Bronchial epithelial cell (primary cell): ENCODE measurements at regions not wholly inside any gene's neighbourhood (a gene's known extent, or its start where the extent isn't known, plus 50 kb on each side); places are given as distances from the start of the nearest gene placed in this dataset.

Experiments
- DNase-seq: peaks from one replicate; pipeline ENCODE4 v3.0.0-alpha.2; 2010; ENCODE audit warnings: low read depth
- FAIRE-seq: peaks from 2 replicates; lab custom pipeline; 2011; peaks lifted over from hg19 to GRCh38; lab: Jason Lieb, UNC
- H3K27me3 ChIP-seq: 2 replicates; pipeline ENCODE4 v1.5.1; 2011; ENCODE audit warnings: low read length; ENCODE audit not compliant: control insufficient read depth, insufficient read depth
- H3K36me3 ChIP-seq: 2 replicates; pipeline ENCODE4 v1.5.1; 2011; ENCODE audit warnings: low read length; ENCODE audit not compliant: control insufficient read depth, insufficient read depth
- H3K4me3 ChIP-seq: 2 replicates; pipeline ENCODE4 v1.5.1; 2011; ENCODE audit warnings: mild to moderate bottlenecking, low read depth, low read length, control low read depth
- CTCF ChIP-seq: IDR thresholded peaks from 2 replicates; pipeline ENCODE4 v1.5.1; 2011; ENCODE audit warnings: mild to moderate bottlenecking, moderate library complexity, low read length, control low read depth, inconsistent platforms; ENCODE audit not compliant: insufficient read depth, severe bottlenecking

- Histone ChIP-seq H3K4me3 (no peak overlapping the region), H3K27me3 (no peaks in the 10 kb centered on the region), H3K36me3 (no peaks in the 10 kb centered on the region)
- no peak for FAIRE-seq
- DNase-seq, result no peak
- TF ChIP-seq CTCF, result no peak
These were observed 559.8 kb upstream of the REG3G start for GRCh38 chr2:78465707-78466106.

GRCh38 chr2:78476619-78477229 is 548.8 kb upstream of the REG3G start:
- DNase-seq (no peak), FAIRE-seq (no peak)
- TF ChIP-seq CTCF, result no peak
- H3K4me3 ChIP-seq, result no peak overlapping the region
- H3K27me3 ChIP-seq, result no peaks in the 10 kb centered on the region
- no peaks in the 10 kb centered on the region for H3K36me3 ChIP-seq

- Histone ChIP-seq H3K27me3 (no peaks in the 10 kb centered on the region), H3K4me3 (no peak overlapping the region), H3K36me3 (no peaks in the 10 kb centered on the region)
- DNase-seq (no peak), FAIRE-seq (no peak)
- TF ChIP-seq CTCF, result no peak
These were observed 538.9 kb upstream of the REG3G start for GRCh38 chr2:78486565-78486964.

- Histone ChIP-seq H3K27me3 (no peaks in the 10 kb centered on the region), H3K36me3 (no peaks in the 10 kb centered on the region), H3K4me3 (no peak overlapping the region)
- FAIRE-seq, result peak; percentile 43
- DNase-seq, result no peak
- no peak for TF ChIP-seq CTCF
These were observed 527.4 kb upstream of the REG3G start for GRCh38 chr2:78498125-78498524.

GRCh38 chr2:78506301-78506700 is 519.2 kb upstream of the REG3G start:
- no peak for TF ChIP-seq CTCF
- no peaks in the 10 kb centered on the region for H3K27me3 ChIP-seq
- FAIRE-seq, result no peak
- no peaks in the 10 kb centered on the region for H3K36me3 ChIP-seq
- no peak overlapping the region for H3K4me3 ChIP-seq
- no peak for DNase-seq

- no peak overlapping the region for H3K4me3 ChIP-seq
- no peak for DNase-seq
- no peaks in the 10 kb centered on the region for H3K36me3 ChIP-seq
- FAIRE-seq, result no peak
- TF ChIP-seq CTCF, result no peak
- no peaks in the 10 kb centered on the region for H3K27me3 ChIP-seq
These were observed 503.6 kb upstream of the REG3G start for GRCh38 chr2:78521938-78522337.
